Suprapubic skin (tissue), 3 donors: ENCODE measurements at regions not wholly inside any gene's neighbourhood (a gene's known extent, or its start where the extent isn't known, plus 50 kb on each side); places are given as distances from the start of the nearest gene placed in this dataset.

Experiments used
- EP300 ChIP-seq: sonication (generic); formaldehyde crosslinking; IDR thresholded peaks from one replicate; pipeline ENCODE4 v1.6.1; 2017; ENCODE audit warnings: antibody characterized with exemption
- TF ChIP-seq, protein P1 (sequence below), 2 donors: fragments of 200-600 bp in 1 of 2; fragments of 450-650 bp in 1 of 2; sonication (generic) in 1 of 2; IDR thresholded peaks; one replicate each; pipeline ENCODE4 v1.5.1; 2016 to 2019; ENCODE audit warnings: antibody characterized with exemption in 2 of 2, mild to moderate bottlenecking in 1 of 2, moderate library complexity in 1 of 2

- TF ChIP-seq, protein P1, sequence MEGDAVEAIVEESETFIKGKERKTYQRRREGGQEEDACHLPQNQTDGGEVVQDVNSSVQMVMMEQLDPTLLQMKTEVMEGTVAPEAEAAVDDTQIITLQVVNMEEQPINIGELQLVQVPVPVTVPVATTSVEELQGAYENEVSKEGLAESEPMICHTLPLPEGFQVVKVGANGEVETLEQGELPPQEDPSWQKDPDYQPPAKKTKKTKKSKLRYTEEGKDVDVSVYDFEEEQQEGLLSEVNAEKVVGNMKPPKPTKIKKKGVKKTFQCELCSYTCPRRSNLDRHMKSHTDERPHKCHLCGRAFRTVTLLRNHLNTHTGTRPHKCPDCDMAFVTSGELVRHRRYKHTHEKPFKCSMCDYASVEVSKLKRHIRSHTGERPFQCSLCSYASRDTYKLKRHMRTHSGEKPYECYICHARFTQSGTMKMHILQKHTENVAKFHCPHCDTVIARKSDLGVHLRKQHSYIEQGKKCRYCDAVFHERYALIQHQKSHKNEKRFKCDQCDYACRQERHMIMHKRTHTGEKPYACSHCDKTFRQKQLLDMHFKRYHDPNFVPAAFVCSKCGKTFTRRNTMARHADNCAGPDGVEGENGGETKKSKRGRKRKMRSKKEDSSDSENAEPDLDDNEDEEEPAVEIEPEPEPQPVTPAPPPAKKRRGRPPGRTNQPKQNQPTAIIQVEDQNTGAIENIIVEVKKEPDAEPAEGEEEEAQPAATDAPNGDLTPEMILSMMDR (IDR thresholded peaks at IDR 0.05) = no peak
- TF ChIP-seq EP300 = no peak
These were observed 94.1 kb upstream of the ACSL4 start for GRCh38 chrX:109826954-109827708.
